DMS114 treated with DMSO at 0.1 percent for 48 hours (cell line): ENCODE measurements at regions not wholly inside any gene's neighbourhood (a gene's known extent, or its start where the extent isn't known, plus 50 kb on each side); places are given as distances from the start of the nearest gene placed in this dataset.

Experiments used
- DNase-seq: peaks from one replicate; lab custom pipeline; 2025; ENCODE audit not compliant: unreplicated experiment; lab: John Stamatoyannopoulos, UW

- no peak for DNase-seq
Measured at GRCh38 chr13:90531744-90532143, 815.7 kb upstream of the MIR17HG start.

- no peak for DNase-seq
Measured at GRCh38 chr13:90532861-90533492, 814.5 kb upstream of the MIR17HG start.

DNA sequence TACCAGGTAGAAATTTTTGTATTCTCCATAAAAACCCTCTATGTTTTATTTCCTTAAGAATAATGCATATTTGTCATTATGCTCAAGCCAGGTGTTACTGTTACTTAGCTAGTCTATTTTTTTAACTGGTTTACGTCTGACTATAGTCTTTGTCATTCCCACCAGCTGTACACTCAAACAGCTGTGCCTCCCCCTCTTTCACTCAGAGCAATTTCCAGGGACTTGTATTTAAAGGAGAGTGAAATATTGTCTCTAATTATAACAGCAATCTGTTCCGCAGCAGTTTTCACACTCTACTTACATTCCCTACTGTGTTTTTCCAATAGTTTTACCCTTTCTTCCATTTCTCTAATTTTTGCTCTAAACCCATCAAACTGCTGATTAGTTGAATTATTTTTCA lies 813.6 kb upstream of the MIR17HG start:
- no peak for DNase-seq

- no peak for DNase-seq
Measured at GRCh38 chr13:90534617-90535370, 812.7 kb upstream of the MIR17HG start.

- DNase-seq = no peak
Measured at GRCh38 chr13:90535421-90535820, 812.1 kb upstream of the MIR17HG start.

- DNase-seq = no peak
Measured at GRCh38 chr13:90538063-90538462, 809.4 kb upstream of the MIR17HG start.

DNA sequence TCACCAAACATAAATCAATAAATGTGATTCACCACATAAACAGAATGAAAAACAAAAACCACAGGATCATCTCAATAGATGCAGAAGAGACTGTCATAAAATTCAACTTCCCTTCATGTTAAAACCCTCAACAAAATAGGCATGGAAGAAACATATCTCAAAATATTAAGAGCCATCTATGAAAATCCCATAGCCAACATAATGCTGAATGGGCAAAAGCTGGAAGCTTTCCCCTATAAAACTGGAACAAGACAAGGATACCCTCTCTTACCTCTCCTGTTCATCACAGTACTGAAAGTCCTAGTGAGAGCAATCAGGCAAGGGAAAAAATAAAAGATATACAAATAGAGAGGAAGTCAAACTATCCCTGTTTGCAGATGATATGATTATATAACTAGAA lies 806.1 kb upstream of the MIR17HG start:
- DNase-seq = no peak

- no peak for DNase-seq
Measured at GRCh38 chr13:90542959-90543505, 804.5 kb upstream of the MIR17HG start.

DNA sequence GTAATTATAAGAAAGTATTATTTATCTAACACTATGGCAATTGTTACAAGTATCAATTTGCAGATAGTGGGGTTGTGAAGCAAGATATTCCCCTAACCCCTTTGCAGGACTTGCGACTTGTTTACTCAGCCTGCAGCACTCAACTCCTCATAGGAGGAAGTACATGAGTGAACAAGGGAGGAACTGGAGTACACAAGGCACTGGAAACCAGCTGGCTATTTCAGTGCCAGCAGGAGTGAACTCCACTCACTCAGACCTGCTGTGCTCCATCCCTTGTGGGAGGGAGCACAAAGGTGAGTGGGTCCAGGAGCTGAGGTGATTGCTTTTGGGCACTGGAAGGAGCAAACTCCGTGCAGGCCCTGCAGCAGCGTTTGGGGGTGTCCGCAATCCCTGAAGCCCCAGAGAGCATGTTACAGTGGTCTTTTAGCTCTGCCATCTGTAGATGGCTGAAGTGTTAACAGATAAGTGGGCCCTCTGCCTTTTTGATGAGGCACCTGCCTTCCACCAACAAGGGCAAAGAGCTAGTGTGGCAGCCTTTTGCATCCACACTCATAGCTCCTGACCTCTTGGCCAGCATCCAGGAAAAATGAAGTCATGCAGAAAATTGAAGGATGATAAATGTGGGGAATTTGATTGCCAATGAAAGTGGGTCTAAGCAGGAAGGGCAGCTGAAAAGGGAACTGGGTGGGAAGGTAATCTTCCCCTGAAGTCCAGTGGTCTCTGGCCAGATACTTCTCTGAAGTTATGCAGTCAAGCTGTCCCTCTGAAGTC lies 802.2 kb upstream of the MIR17HG start:
- DNase-seq = no peak

GRCh38 chr13:90547272-90547790 lies 800.2 kb upstream of the MIR17HG start:
- no peak for DNase-seq

DNA sequence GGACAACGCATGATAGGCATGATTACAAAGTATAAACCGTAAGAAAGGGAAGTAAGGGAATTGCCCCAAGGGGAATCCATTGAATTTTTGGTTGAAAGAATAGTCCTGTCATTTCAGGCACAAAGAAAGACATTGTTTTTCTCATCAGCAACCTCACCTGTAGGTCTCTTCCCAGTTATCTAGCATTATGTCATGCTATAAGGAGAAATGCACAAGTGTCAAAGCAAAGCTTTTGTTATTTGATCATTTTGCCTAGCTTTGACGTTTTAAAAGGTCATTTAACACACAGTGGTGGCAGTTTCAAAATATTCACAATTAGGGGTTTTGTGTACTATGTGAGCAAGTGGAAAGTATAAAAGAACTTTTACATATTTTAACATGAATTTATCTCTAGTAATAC lies 796.2 kb upstream of the MIR17HG start:
- no peak for DNase-seq

DNA sequence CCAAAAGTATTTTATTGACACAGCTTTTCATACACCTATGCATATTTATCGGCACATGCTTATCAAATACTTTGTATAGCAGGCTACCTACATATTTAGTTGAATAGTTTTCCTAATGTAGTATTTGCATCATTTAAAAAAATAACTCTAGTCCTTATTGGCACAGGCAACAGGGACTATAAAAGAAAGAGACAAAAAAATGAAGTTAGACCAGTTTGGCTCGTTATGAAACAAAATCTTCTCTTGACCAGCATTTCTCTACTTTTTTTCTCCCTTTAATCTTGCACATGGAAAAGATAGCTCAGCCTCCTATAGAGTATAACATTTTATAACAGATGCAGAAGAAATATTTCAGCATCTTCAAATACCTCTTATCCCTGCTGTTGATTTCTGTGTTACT lies 794.8 kb upstream of the MIR17HG start:
- no peak for DNase-seq

- no peak for DNase-seq
Measured at GRCh38 chr13:90553159-90553558, 794.3 kb upstream of the MIR17HG start.

DNA sequence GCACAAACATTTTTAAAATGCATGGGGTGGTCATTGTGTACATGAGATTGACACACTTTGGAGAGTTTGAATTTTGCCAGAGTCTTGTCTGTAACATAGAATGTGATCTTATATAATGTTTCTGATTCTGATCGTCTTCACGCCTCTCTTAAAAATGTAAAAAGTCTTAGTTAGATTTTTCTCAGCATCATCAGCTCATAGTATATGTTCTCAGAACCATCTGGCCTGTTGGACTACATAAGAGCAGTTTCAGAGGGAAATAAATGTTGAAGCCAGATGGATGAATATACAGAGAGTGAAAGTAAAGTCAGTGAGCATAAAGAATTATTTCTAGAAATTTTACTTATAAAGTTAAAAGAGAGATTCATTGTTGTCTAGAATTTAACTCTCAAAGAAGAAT lies 789.9 kb upstream of the MIR17HG start:
- no peak for DNase-seq

DNA sequence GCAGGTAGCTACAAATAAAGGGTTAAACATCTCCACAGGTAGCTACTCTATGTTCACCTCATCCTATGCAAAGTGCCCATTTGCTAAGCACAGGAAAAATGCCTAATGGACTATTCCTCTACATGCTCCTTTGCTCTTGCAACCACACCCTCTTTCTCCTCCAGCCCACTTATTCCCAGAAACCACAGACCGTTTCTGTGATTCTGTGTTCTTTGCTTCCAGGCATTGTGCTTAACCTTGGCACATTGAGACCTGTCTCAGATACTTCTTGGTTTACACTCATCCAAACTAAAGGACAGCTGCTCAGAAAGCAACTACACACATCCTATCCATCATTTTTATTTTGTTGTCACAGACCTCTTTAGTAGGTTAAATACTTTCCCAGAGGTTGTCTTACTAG lies 785.0 kb upstream of the MIR17HG start:
- no peak for DNase-seq

GRCh38 chr13:90564096-90564495 lies 783.4 kb upstream of the MIR17HG start:
- DNase-seq = no peak

DNA sequence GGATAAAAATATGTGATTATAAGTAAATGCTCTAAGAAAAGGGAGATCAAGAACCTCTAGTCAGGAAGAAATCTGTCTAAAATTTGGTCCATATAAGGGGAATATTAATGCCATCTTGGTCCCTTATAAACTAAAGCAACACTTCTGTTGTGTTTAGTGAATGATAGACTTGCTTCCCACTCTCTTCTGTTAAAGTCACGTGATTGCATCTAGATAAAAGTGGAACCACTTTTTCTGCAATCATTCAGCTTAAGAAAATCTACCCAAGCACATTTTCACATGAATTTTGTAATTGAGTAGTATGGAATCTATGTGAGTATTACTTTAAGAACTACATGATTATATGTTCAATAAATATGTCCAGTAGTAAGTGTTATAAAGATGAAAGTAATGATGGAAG lies 782.9 kb upstream of the MIR17HG start:
- no peak for DNase-seq

- no peak for DNase-seq
Measured at GRCh38 chr13:90565985-90566713, 781.3 kb upstream of the MIR17HG start.

GRCh38 chr13:90568165-90568564 lies 779.3 kb upstream of the MIR17HG start:
- DNase-seq = no peak

GRCh38 chr13:90576067-90576466 lies 771.4 kb upstream of the MIR17HG start:
- no peak for DNase-seq

DNA sequence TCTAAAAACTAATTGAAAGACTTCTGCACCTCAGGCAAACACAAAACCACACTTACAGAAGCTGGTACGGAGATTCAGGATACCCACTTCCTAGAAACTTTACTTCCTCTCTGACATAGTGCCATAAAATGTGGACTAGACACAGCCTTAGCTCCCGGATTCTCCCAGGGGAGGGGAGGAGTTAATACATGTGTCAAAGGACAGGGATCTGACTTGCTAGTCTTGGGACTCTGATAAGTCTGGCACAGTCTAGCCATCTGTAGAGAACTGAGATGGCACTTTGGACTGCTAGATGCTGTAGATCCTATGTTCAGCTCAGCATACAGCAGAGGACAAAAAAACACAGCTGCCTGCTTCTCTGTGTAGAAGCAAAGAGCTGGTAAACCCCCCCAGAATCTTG lies 769.8 kb upstream of the MIR17HG start:
- no peak for DNase-seq
